HepG2 (cell line): ENCODE measurements at regions not wholly inside any gene's neighbourhood (a gene's known extent, or its start where the extent isn't known, plus 50 kb on each side); places are given as distances from the start of the nearest gene placed in this dataset.

ENCODE experiments used
- ATAC-seq: fragments of 200-7000 bp; cut with Tn5 transposase; 3 replicates; pipeline ENCODE4 v1.9.1; 2020; ENCODE audit warnings: mild to moderate bottlenecking, moderate library complexity
- BruUV-seq: library from RNA; stranded (reverse); fragments of 400-500 nt; replicated peaks from 2 replicates; lab custom pipeline; 2021; lab: Mats Ljungman, UMichigan
- CTCF ChIA-PET: fragments of 300-600 bp; formaldehyde crosslinking; extraction: SDS; loops from one replicate; lab custom pipeline; 2021; ENCODE audit warnings: low total read pairs, inconsistent platforms, low intra/inter-chr PET ratio; lab: Yijun Ruan, JAX
- POLR2A ChIA-PET: fragments of 350-600 bp; sonication (Branson Sonifier 250); formaldehyde crosslinking; loops from one replicate; lab custom pipeline; 2020; ENCODE audit warnings: antibody characterized with exemption, inconsistent platforms; lab: Yijun Ruan, JAX
- DNase-seq: peaks from one replicate; pipeline ENCODE4 v3.0.0-alpha.2; 2015; ENCODE audit warnings: low spot score
- FAIRE-seq: peaks from 3 replicates; lab custom pipeline; 2011; peaks lifted over from hg19 to GRCh38; lab: Jason Lieb, UNC
- H2AFZ ChIP-seq: one replicate; pipeline ENCODE4 v1.6.1; 2011; ENCODE audit warnings: low read length, inconsistent platforms
- H3K27ac ChIP-seq: fragments of 300-600 bp; 3 replicates; pipeline ENCODE4 v1.8.0; 2011; ENCODE audit warnings: mixed run types, mild to moderate bottlenecking, mixed read lengths, low read length, inconsistent platforms; ENCODE audit not compliant: insufficient read depth; ENCODE audit errors: extremely low read length
- H3K27me3 ChIP-seq, 2 experiments: fragments of 200-600 bp in 1 of 2; 2 replicates in 1 of 2; 3 replicates in 1 of 2; pipeline versions ENCODE4 v1.6.0 to v1.8.0; 2011; ENCODE audit warnings: low read length in 2 of 2, mild to moderate bottlenecking in 2 of 2, moderate library complexity in 2 of 2, inconsistent platforms in 1 of 2; ENCODE audit not compliant: insufficient read depth in 2 of 2, control insufficient read depth in 1 of 2
- H3K36me3 ChIP-seq, 2 experiments: fragments of 200-600 bp in 1 of 2; replicated peaks in 1 of 2; 2 replicates in 1 of 2; 3 replicates in 1 of 2; pipeline versions ENCODE4 v1.5.1 to v1.8.0; 2011; ENCODE audit warnings: low read length in 2 of 2, inconsistent platforms in 1 of 2; ENCODE audit not compliant: insufficient read depth in 2 of 2, control insufficient read depth in 1 of 2
- H3K4me1 ChIP-seq: 2 replicates; pipeline ENCODE4 v1.5.1; 2012; ENCODE audit warnings: low read length, inconsistent platforms; ENCODE audit not compliant: insufficient read depth
- H3K4me2 ChIP-seq: 2 replicates; pipeline ENCODE4 v1.6.0; 2011; ENCODE audit warnings: low read depth, low read length, inconsistent platforms
- H3K4me3 ChIP-seq, 3 experiments: fragments of 200-600 bp in 1 of 3; sonication (generic), shearing (Covaris generic) in 1 of 3; replicated peaks in 1 of 3; 2 replicates each; pipeline ENCODE4 v1.5.1; 2011 to 2016; ENCODE audit warnings: low read length in 3 of 3, inconsistent platforms in 2 of 3, low read depth in 2 of 3, mild to moderate bottlenecking in 2 of 3, control low read depth in 1 of 3, mixed read lengths in 1 of 3; ENCODE audit not compliant: insufficient read depth in 1 of 3
- H3K79me2 ChIP-seq: one replicate; pipeline ENCODE4 v1.6.1; 2011; ENCODE audit warnings: low read length, inconsistent platforms; ENCODE audit not compliant: insufficient read depth
- H3K9ac ChIP-seq: 2 replicates; pipeline ENCODE4 v1.6.0; 2011; ENCODE audit warnings: mild to moderate bottlenecking, low read depth, low read length, inconsistent platforms; ENCODE audit not compliant: insufficient read depth
- H3K9me3 ChIP-seq: 2 replicates; pipeline ENCODE4 v1.5.1; 2012; ENCODE audit warnings: mild to moderate bottlenecking, low read length
- H4K20me1 ChIP-seq: 2 replicates; pipeline ENCODE4 v1.6.0; 2011; ENCODE audit warnings: inconsistent platforms, mild to moderate bottlenecking, low read length, moderate library complexity; ENCODE audit not compliant: insufficient read depth
- CBX5 ChIP-seq: sonication (generic); formaldehyde crosslinking; IDR thresholded peaks from 2 replicates; pipeline ENCODE4 v1.4.0; 2020; ENCODE audit warnings: missing genetic modification reagents, borderline replicate concordance
- GZF1 ChIP-seq: sonication (generic); formaldehyde crosslinking; IDR thresholded peaks from 2 replicates; pipeline ENCODE4 v1.5.1; 2020; ENCODE audit warnings: mild to moderate bottlenecking, missing genetic modification reagents
- NCOA1 ChIP-seq: sonication (generic); formaldehyde crosslinking; IDR thresholded peaks from 2 replicates; pipeline ENCODE4 v1.9.0; 2021; ENCODE audit warnings: missing genetic modification reagents
- RARA ChIP-seq: IDR thresholded peaks from 2 replicates; pipeline ENCODE4 v1.6.1; 2016; ENCODE audit warnings: missing genetic modification reagents, missing compliant biosample characterization
- SMYD3 ChIP-seq: sonication (generic); formaldehyde crosslinking; IDR thresholded peaks from 2 replicates; pipeline ENCODE4 v1.8.1; 2023; ENCODE audit warnings: mild to moderate bottlenecking, missing genetic modification reagents
- YEATS2 ChIP-seq: sonication (generic); formaldehyde crosslinking; IDR thresholded peaks from 2 replicates; pipeline ENCODE4 v1.4.0; 2020; ENCODE audit warnings: missing genetic modification reagents, borderline replicate concordance
- ZKSCAN8 ChIP-seq: IDR thresholded peaks from 2 replicates; pipeline ENCODE4 v1.6.1; 2016; ENCODE audit warnings: borderline replicate concordance, missing genetic modification reagents, missing compliant biosample characterization
- ZMAT3 ChIP-seq: sonication (generic); formaldehyde crosslinking; conservative IDR thresholded peaks from 2 replicates; pipeline ENCODE4 v1.7.0; 2021; ENCODE audit warnings: missing genetic modification reagents
- ZNF253 ChIP-seq: sonication (generic); formaldehyde crosslinking; IDR thresholded peaks from 2 replicates; pipeline ENCODE4 v1.8.0; 2022; ENCODE audit warnings: mild to moderate bottlenecking, missing genetic modification reagents, borderline replicate concordance
- ZNF260 ChIP-seq: sonication (generic); formaldehyde crosslinking; IDR thresholded peaks from 2 replicates; pipeline ENCODE4 v1.4.0; 2020; ENCODE audit warnings: missing genetic modification reagents, low read depth, mild to moderate bottlenecking, borderline replicate concordance
- ZNF576 ChIP-seq: sonication (generic); formaldehyde crosslinking; IDR thresholded peaks from 2 replicates; pipeline ENCODE4 v1.4.0; 2020; ENCODE audit warnings: mild to moderate bottlenecking, missing genetic modification reagents
- ZNF629 ChIP-seq: sonication (generic); formaldehyde crosslinking; conservative IDR thresholded peaks from 2 replicates; pipeline ENCODE4 v1.5.0; 2020; ENCODE audit warnings: missing genetic modification reagents
- whole genome bisulfite sequencing: methylation state at CpG from one replicate; pipeline ENCODE4 v1.1.6; 2017; ENCODE audit warnings: low lambda C conversion rate; 5-methylcytosine and 5-hydroxymethylcytosine counted together
- in situ Hi-C: cut with HindIII; loops from 2 replicates; pipeline ENCODE4 v1.10.0; 2017; ENCODE audit warnings: low pct_unique_long_range_greater_than_20kb; ENCODE audit not compliant: extremely low pct_ligation_motif_present
- intact Hi-C: fragments of 100-400 bp; cut with micrococcal nuclease; formaldehyde crosslinking; loops from one replicate; pipeline ENCODE4 v1.10.0; 2022; ENCODE audit not compliant: unreplicated experiment
- TF ChIP-seq, protein P1 (sequence below): sonication (generic); formaldehyde crosslinking; conservative IDR thresholded peaks from 2 replicates; pipeline ENCODE4 v1.4.0; 2020; ENCODE audit warnings: missing genetic modification reagents
- TF ChIP-seq, protein P2 (sequence below): sonication (generic); formaldehyde crosslinking; IDR thresholded peaks from 2 replicates; pipeline ENCODE4 v1.5.1; 2020; ENCODE audit warnings: mild to moderate bottlenecking, missing genetic modification reagents, borderline replicate concordance
- TF ChIP-seq, protein P3 (sequence below): sonication (generic); formaldehyde crosslinking; IDR thresholded peaks from 2 replicates; pipeline ENCODE4 v1.8.0; 2023; ENCODE audit warnings: mild to moderate bottlenecking, missing genetic modification reagents

GRCh38 chr2:203623096-203623495 lies 83.3 kb upstream of the CD28 start:
- H3K36me3 ChIP-seq = no peaks in the 10 kb centered on the region
- TF ChIP-seq ZMAT3 (CRISPR knock-in tag) (no peak), GZF1 (CRISPR knock-in tag) (no peak), YEATS2 (CRISPR knock-in tag) (no peak), ZNF260 (no peak), ZNF253 (CRISPR knock-in tag) (no peak), SMYD3 (CRISPR knock-in tag) (no peak), ZNF576 (CRISPR knock-in tag) (no peak), ZKSCAN8 (no peak), NCOA1 (CRISPR knock-in tag) (no peak), ZNF629 (CRISPR knock-in tag) (no peak), CBX5 (CRISPR knock-in tag) (no peak), RARA (CRISPR knock-in tag) (no peak)
- TF ChIP-seq, protein P1, sequence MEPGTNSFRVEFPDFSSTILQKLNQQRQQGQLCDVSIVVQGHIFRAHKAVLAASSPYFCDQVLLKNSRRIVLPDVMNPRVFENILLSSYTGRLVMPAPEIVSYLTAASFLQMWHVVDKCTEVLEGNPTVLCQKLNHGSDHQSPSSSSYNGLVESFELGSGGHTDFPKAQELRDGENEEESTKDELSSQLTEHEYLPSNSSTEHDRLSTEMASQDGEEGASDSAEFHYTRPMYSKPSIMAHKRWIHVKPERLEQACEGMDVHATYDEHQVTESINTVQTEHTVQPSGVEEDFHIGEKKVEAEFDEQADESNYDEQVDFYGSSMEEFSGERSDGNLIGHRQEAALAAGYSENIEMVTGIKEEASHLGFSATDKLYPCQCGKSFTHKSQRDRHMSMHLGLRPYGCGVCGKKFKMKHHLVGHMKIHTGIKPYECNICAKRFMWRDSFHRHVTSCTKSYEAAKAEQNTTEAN = no peak
- TF ChIP-seq, protein P2, sequence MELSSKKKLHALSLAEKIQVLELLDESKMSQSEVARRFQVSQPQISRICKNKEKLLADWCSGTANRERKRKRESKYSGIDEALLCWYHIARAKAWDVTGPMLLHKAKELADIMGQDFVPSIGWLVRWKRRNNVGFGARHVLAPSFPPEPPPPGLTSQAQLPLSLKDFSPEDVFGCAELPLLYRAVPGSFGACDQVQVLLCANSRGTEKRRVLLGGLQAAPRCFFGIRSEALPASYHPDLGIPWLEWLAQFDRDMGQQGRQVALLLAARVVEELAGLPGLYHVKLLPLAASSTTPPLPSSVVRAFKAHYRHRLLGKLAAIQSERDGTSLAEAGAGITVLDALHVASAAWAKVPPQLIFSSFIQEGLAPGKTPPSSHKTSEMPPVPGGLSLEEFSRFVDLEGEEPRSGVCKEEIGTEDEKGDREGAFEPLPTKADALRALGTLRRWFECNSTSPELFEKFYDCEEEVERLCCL (CRISPR knock-in tag) = no peak
- TF ChIP-seq, protein P3, sequence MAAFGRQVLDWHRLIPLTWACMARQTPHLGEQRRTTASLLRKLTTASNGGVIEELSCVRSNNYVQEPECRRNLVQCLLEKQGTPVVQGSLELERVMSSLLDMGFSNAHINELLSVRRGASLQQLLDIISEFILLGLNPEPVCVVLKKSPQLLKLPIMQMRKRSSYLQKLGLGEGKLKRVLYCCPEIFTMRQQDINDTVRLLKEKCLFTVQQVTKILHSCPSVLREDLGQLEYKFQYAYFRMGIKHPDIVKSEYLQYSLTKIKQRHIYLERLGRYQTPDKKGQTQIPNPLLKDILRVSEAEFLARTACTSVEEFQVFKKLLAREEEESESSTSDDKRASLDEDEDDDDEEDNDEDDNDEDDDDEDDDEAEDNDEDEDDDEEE (CRISPR knock-in tag) = no peak
- TF ChIP-seq, all 625 proteins: peak for 0
- no peak overlapping the region for H3K27ac ChIP-seq
- ATAC-seq (no peak), FAIRE-seq (no peak), DNase-seq (no peak)
- ChIA-PET POLR2A (no interaction called here), CTCF (no interaction called here)
- no peaks in the 10 kb centered on the region for H3K9me3 ChIP-seq
- H3K9ac ChIP-seq = no peak overlapping the region
- H4K20me1 ChIP-seq = no peaks in the 10 kb centered on the region
- H3K4me3 ChIP-seq = no peak overlapping the region
- no TSS peak for BruUV-seq
- no peak overlapping the region for H2AFZ ChIP-seq
- H3K27me3 ChIP-seq = no peaks in the 10 kb centered on the region
- H3K4me1 ChIP-seq = peaks cover 30% of the 10 kb centered on the region
- no peak overlapping the region for H3K4me2 ChIP-seq
- no peaks in the 10 kb centered on the region for H3K79me2 ChIP-seq
- WGBS = 92% methylated on average over 3 of the region's 3 CpGs
- intact Hi-C loops (no loop called here), in situ Hi-C loops (no loop called here)
